ENCODE measurements at regions not wholly inside any gene's neighbourhood (a gene's known extent, or its start where the extent isn't known, plus 50 kb on each side); places are given as distances from the start of the nearest gene placed in this dataset.
"Not testable (repeated sequence)": the region's sequence is repeated elsewhere in the genome, so short reads cannot be mapped to it uniquely, and the experiment has no call there.

- Mint-ChIP-seq H3K27me3 (peaks cover 2% of the 10 kb centered on the region), H3K4me1 (no peaks in the 10 kb centered on the region), H3K4me3 (no peak overlapping the region), H3K9me3 (ENCODE audit: low read depth) (no peaks in the 10 kb centered on the region), H3K36me3 (ENCODE audit: low read depth) (no peaks in the 10 kb centered on the region), H3K27ac (no peak overlapping the region)
- POLR2A ChIA-PET = no interaction called here
- ATAC-seq = no peak
- no peak for DNase-seq
- CTCF ChIA-PET = interaction anchor here (0.5 kb wide), 1 partner anchor 28 kb away, joined by 3 read pairs; no protein-coding TSS in a partner anchor
- intact Hi-C loops (cut with DNase I, micrococcal nuclease) = no loop called here
These were observed 240.7 kb downstream of the TFEC start for GRCh38 chr7:115789901-115790300.

DNA sequence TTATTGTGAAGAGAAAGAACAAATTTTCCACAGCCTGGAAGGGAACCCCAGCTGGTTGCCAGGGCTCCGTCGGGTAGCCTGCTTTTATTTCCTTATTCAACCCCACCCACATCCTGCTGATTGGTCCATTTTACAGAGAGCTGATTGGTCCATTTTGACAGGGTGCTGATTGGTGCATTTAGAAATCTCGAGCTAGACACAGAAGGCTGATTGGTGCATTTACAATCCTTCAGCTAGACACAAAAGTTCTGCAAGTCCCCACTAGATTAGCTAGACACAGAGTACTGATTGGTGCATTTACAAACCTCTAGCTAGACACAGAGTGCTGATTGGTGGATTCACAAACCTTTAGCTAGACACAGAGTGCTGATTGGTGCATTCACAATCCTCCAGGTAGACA, 241.1 kb downstream of the TFEC start:
- H3K4me1 Mint-ChIP-seq; intact Hi-C loops (cut with DNase I, micrococcal nuclease); H3K27ac Mint-ChIP-seq; ATAC-seq; DNase-seq; H3K27me3 Mint-ChIP-seq; POLR2A ChIA-PET; H3K9me3 Mint-ChIP-seq (ENCODE audit: low read depth); H3K4me3 Mint-ChIP-seq; H3K36me3 Mint-ChIP-seq (ENCODE audit: low read depth): not testable (repeated sequence)
- CTCF ChIA-PET = interaction anchor here (0.5 kb wide), 1 partner anchor 28 kb away, joined by 3 read pairs; no protein-coding TSS in a partner anchor

- no peak overlapping the region for H3K4me3 Mint-ChIP-seq
- POLR2A ChIA-PET = no interaction called here
- H3K9me3 Mint-ChIP-seq (ENCODE audit: low read depth) = no peaks in the 10 kb centered on the region
- intact Hi-C loops (cut with DNase I, micrococcal nuclease) = no loop called here
- H3K27ac Mint-ChIP-seq = no peak overlapping the region
- peaks cover 2% of the 10 kb centered on the region for H3K27me3 Mint-ChIP-seq
- DNase-seq (no peak), ATAC-seq (no peak)
- H3K36me3 Mint-ChIP-seq (ENCODE audit: low read depth) = no peaks in the 10 kb centered on the region
- CTCF ChIA-PET = no interaction called here
- H3K4me1 Mint-ChIP-seq = no peaks in the 10 kb centered on the region
These were observed 247.7 kb downstream of the TFEC start for GRCh38 chr7:115782696-115783490.

- Mint-ChIP-seq H3K27me3 (no peaks in the 10 kb centered on the region), H3K4me1 (no peaks in the 10 kb centered on the region), H3K9me3 (ENCODE audit: low read depth) (no peaks in the 10 kb centered on the region), H3K27ac (no peak overlapping the region), H3K4me3 (no peak overlapping the region), H3K36me3 (ENCODE audit: low read depth) (no peaks in the 10 kb centered on the region)
- POLR2A ChIA-PET = no interaction called here
- CTCF ChIA-PET = no interaction called here
- DNase-seq (no peak), ATAC-seq (no peak)
- intact Hi-C loops (cut with DNase I, micrococcal nuclease) = no loop called here
These were observed 251.0 kb downstream of the TFEC start for GRCh38 chr7:115779561-115779960.

DNA sequence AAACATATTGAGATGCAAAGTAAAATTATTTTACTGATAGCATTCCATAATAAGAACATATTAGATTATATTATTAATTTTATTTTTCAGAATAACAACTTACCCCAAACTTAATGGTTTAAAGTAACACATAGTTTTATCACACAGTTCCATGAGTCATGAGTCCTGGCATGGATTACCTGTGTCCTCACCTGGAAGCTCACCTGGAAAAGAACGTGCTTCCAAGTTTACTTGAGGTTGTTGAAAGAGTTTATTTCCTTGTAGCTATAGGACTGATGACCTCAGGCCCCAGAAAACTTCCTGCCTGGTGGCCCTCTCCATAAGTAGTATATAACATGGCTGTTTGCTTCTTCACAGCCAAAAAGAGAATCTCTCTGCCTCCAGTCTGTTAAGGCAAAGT, 254.6 kb downstream of the TFEC start:
- Mint-ChIP-seq H3K4me3 (no peak overlapping the region), H3K27ac (no peak overlapping the region), H3K4me1 (no peaks in the 10 kb centered on the region), H3K27me3 (peaks cover 2% of the 10 kb centered on the region), H3K9me3 (ENCODE audit: low read depth) (no peaks in the 10 kb centered on the region), H3K36me3 (ENCODE audit: low read depth) (no peaks in the 10 kb centered on the region)
- no peak for DNase-seq
- intact Hi-C loops (cut with DNase I, micrococcal nuclease) = no loop called here
- CTCF ChIA-PET = interaction anchor here (0.6 kb wide), 1 partner anchor 266 kb away, joined by 3 read pairs; no protein-coding TSS in a partner anchor
- ATAC-seq = no peak
- POLR2A ChIA-PET = no interaction called here

GRCh38 chr7:115763347-115763746, 267.2 kb downstream of the TFEC start:
- Mint-ChIP-seq H3K27ac (no peak overlapping the region), H3K4me3 (no peak overlapping the region), H3K36me3 (ENCODE audit: low read depth) (no peaks in the 10 kb centered on the region), H3K9me3 (ENCODE audit: low read depth) (no peaks in the 10 kb centered on the region), H3K27me3 (no peaks in the 10 kb centered on the region), H3K4me1 (no peaks in the 10 kb centered on the region)
- ATAC-seq = no peak
- ChIA-PET CTCF (no interaction called here), POLR2A (no interaction called here)
- intact Hi-C loops (cut with DNase I, micrococcal nuclease) = no loop called here
- DNase-seq = no peak

- POLR2A ChIA-PET = no interaction called here
- no peaks in the 10 kb centered on the region for H3K4me1 Mint-ChIP-seq
- no peak for DNase-seq
- H3K4me3 Mint-ChIP-seq = no peak overlapping the region
- H3K27ac Mint-ChIP-seq = no peak overlapping the region
- no peaks in the 10 kb centered on the region for H3K36me3 Mint-ChIP-seq (ENCODE audit: low read depth)
- no peaks in the 10 kb centered on the region for H3K27me3 Mint-ChIP-seq
- ATAC-seq = no peak
- CTCF ChIA-PET = no interaction called here
- intact Hi-C loops (cut with DNase I, micrococcal nuclease) = no loop called here
- H3K9me3 Mint-ChIP-seq (ENCODE audit: low read depth) = no peaks in the 10 kb centered on the region
These were observed 272.5 kb downstream of the TFEC start for GRCh38 chr7:115758025-115758424.

DNA sequence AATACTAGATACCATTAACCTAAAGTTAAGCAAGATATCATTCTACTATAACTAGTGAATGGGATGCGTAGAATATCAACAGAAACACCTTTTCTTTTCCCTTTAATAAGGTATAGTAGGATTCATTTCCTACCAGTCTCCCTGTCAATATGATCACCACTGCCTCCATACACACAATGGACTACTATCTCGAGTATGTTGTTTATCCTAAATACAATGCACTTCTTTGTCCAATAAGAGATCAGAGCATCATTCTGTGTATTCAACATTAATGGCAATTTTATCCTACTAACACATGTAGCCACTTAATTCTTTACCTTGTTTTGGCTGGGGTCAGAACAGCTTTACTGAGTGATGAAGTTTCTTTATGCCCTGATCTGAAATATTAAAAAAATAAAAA, 276.3 kb downstream of the TFEC start:
- no peak for DNase-seq
- Mint-ChIP-seq H3K9me3 (ENCODE audit: low read depth) (no peaks in the 10 kb centered on the region), H3K27me3 (no peaks in the 10 kb centered on the region), H3K4me3 (no peak overlapping the region), H3K27ac (no peak overlapping the region), H3K36me3 (ENCODE audit: low read depth) (no peaks in the 10 kb centered on the region), H3K4me1 (no peaks in the 10 kb centered on the region)
- CTCF ChIA-PET = no interaction called here
- intact Hi-C loops (cut with DNase I, micrococcal nuclease) = no loop called here
- ATAC-seq = no peak
- POLR2A ChIA-PET = no interaction called here

DNA sequence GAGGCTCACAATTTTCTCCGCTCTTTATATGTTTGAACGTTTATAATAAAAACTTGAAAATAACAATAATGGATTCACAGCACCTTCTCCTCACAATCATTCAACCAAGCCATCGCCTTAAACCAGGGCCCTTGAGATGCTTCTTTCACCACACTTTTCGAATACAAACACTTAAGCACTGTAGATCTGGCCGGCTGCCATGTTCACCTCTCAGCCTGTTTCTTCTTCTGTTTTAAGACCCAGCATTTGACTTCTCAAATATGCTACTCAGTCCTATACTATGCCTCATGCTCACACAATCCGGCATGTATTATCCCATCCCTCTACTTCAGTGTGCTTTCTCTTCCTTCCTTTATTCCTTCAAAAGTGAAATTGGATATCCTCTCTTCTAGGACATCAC, 280.6 kb downstream of the TFEC start:
- Mint-ChIP-seq H3K27ac (no peak overlapping the region), H3K4me1 (no peaks in the 10 kb centered on the region), H3K36me3 (ENCODE audit: low read depth) (no peaks in the 10 kb centered on the region), H3K27me3 (no peaks in the 10 kb centered on the region), H3K9me3 (ENCODE audit: low read depth) (no peaks in the 10 kb centered on the region), H3K4me3 (no peak overlapping the region)
- ChIA-PET CTCF (interaction anchor here (0.5 kb wide), 1 partner anchor 1411 kb away, joined by 3 read pairs; no protein-coding TSS in a partner anchor), POLR2A (no interaction called here)
- ATAC-seq (no peak), DNase-seq (no peak)
- intact Hi-C loops (cut with DNase I, micrococcal nuclease) = no loop called here

- Mint-ChIP-seq H3K27ac (no peak overlapping the region), H3K4me3 (no peak overlapping the region), H3K4me1 (no peaks in the 10 kb centered on the region), H3K36me3 (ENCODE audit: low read depth) (no peaks in the 10 kb centered on the region), H3K27me3 (no peaks in the 10 kb centered on the region), H3K9me3 (ENCODE audit: low read depth) (no peaks in the 10 kb centered on the region)
- ChIA-PET POLR2A (no interaction called here), CTCF (interaction anchor here (0.6 kb wide), 1 partner anchor 8 kb away, joined by 3 read pairs; no protein-coding TSS in a partner anchor)
- DNase-seq = no peak
- intact Hi-C loops (cut with DNase I, micrococcal nuclease) = no loop called here
- no peak for ATAC-seq
These were observed 282.3 kb downstream of the TFEC start for GRCh38 chr7:115748123-115748738.

GRCh38 chr7:115747174-115747573, 283.4 kb downstream of the TFEC start:
- Mint-ChIP-seq H3K27me3 (no peaks in the 10 kb centered on the region), H3K9me3 (ENCODE audit: low read depth) (no peaks in the 10 kb centered on the region), H3K36me3 (ENCODE audit: low read depth) (no peaks in the 10 kb centered on the region), H3K27ac (no peak overlapping the region), H3K4me3 (no peak overlapping the region), H3K4me1 (no peaks in the 10 kb centered on the region)
- DNase-seq = no peak
- POLR2A ChIA-PET = no interaction called here
- no peak for ATAC-seq
- CTCF ChIA-PET = no interaction called here
- intact Hi-C loops (cut with DNase I, micrococcal nuclease) = no loop called here

DNA sequence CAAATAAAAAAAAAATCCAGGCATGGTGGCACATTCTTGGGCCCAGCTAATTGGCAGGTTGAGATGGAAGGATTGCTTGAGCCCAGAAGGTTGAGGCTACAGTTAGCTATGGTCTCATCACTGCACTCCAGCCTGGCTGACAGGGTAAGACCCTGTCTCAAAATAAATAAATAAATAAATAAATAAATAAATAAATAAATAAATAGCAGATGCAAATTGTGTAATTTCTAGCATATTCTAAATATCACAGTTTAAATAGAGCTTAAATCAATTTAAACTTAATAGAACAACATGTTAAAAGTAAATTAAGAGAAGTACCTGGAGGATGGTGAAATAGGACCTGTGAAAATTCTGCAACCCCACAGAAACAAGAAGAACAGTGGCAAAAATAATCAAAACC, 290.5 kb downstream of the TFEC start:
- no peaks in the 10 kb centered on the region for H3K9me3 Mint-ChIP-seq (ENCODE audit: low read depth)
- H3K4me3 Mint-ChIP-seq = no peak overlapping the region
- ATAC-seq = no peak
- H3K36me3 Mint-ChIP-seq (ENCODE audit: low read depth) = no peaks in the 10 kb centered on the region
- H3K4me1 Mint-ChIP-seq = no peaks in the 10 kb centered on the region
- no peaks in the 10 kb centered on the region for H3K27me3 Mint-ChIP-seq
- no peak for DNase-seq
- H3K27ac Mint-ChIP-seq = no peak overlapping the region
- CTCF ChIA-PET = interaction anchor here (0.7 kb wide), 1 partner anchor 8 kb away, joined by 3 read pairs; no protein-coding TSS in a partner anchor
- POLR2A ChIA-PET = no interaction called here
- intact Hi-C loops (cut with DNase I, micrococcal nuclease) = no loop called here
